ENCODE measurements at regions not wholly inside any gene's neighbourhood (a gene's known extent, or its start where the extent isn't known, plus 50 kb on each side); places are given as distances from the start of the nearest gene placed in this dataset.

GRCh38 chr7:91420606-91421005, 156.4 kb downstream of the FZD1 start:
- CTCF ChIA-PET = no interaction called here
- no peaks in the 10 kb centered on the region for H3K36me3 Mint-ChIP-seq (ENCODE audit: low read depth)
- H3K27me3 Mint-ChIP-seq = no peaks in the 10 kb centered on the region
- H3K4me1 Mint-ChIP-seq (ENCODE audit: low read depth) = no peaks in the 10 kb centered on the region
- H3K4me3 ChIP-seq (ENCODE audit: low read length) = no peak overlapping the region
- H3K4me3 Mint-ChIP-seq = no peak overlapping the region
- H3K27ac Mint-ChIP-seq = no peak overlapping the region
- DNase-seq (no peak), ATAC-seq (ENCODE audit: poor library complexity) (no peak)
- TF ChIP-seq CTCF (IDR thresholded peaks at IDR 0.05) = no peak
- peaks cover 2% of the 10 kb centered on the region for H3K9me3 Mint-ChIP-seq
- H3K27ac ChIP-seq (ENCODE audit: low read depth in 1 of 2, low read length in 2 of 2) = no peak overlapping the region
- H3K4me1 ChIP-seq (ENCODE audit: insufficient read depth, low read length) = no peaks in the 10 kb centered on the region
- H3K9me3 ChIP-seq (ENCODE audit: control insufficient read depth in 1 of 2, insufficient read depth in 1 of 2, low read length in 2 of 2) = no peaks in the 10 kb centered on the region
- H3K36me3 ChIP-seq (ENCODE audit: insufficient read depth, low read length) = no peaks in the 10 kb centered on the region
- intact Hi-C loops (cut with DNase I, micrococcal nuclease) = no loop called here
- H3K27me3 ChIP-seq (ENCODE audit: control insufficient read depth in 1 of 2, insufficient read depth in 2 of 2, low read length in 2 of 2) = no peaks in the 10 kb centered on the region
- POLR2A ChIA-PET = no interaction called here

GRCh38 chr7:91421018-91421417, 156.8 kb downstream of the FZD1 start:
- DNase-seq = no peak
- peaks cover 2% of the 10 kb centered on the region for H3K9me3 Mint-ChIP-seq
- H3K4me3 Mint-ChIP-seq = no peak overlapping the region
- no peak for ATAC-seq (ENCODE audit: poor library complexity)
- no peak for TF ChIP-seq CTCF (IDR thresholded peaks at IDR 0.05)
- ChIA-PET CTCF (no interaction called here), POLR2A (no interaction called here)
- H3K36me3 Mint-ChIP-seq (ENCODE audit: low read depth) = no peaks in the 10 kb centered on the region
- Histone ChIP-seq H3K4me1 (ENCODE audit: insufficient read depth, low read length) (no peaks in the 10 kb centered on the region), H3K36me3 (ENCODE audit: insufficient read depth, low read length) (no peaks in the 10 kb centered on the region), H3K27me3 (ENCODE audit: control insufficient read depth in 1 of 2, insufficient read depth in 2 of 2, low read length in 2 of 2) (no peaks in the 10 kb centered on the region), H3K27ac (ENCODE audit: low read depth in 1 of 2, low read length in 2 of 2) (no peak overlapping the region), H3K9me3 (ENCODE audit: control insufficient read depth in 1 of 2, insufficient read depth in 1 of 2, low read length in 2 of 2) (no peaks in the 10 kb centered on the region), H3K4me3 (ENCODE audit: low read length) (no peak overlapping the region)
- H3K4me1 Mint-ChIP-seq (ENCODE audit: low read depth) = no peaks in the 10 kb centered on the region
- H3K27me3 Mint-ChIP-seq = no peaks in the 10 kb centered on the region
- intact Hi-C loops (cut with DNase I, micrococcal nuclease) = no loop called here
- no peak overlapping the region for H3K27ac Mint-ChIP-seq

- ATAC-seq (ENCODE audit: poor library complexity) (no peak), DNase-seq (no peak)
- Mint-ChIP-seq H3K4me1 (ENCODE audit: low read depth) (no peaks in the 10 kb centered on the region), H3K27me3 (no peaks in the 10 kb centered on the region), H3K36me3 (ENCODE audit: low read depth) (no peaks in the 10 kb centered on the region), H3K4me3 (no peak overlapping the region), H3K27ac (no peak overlapping the region), H3K9me3 (peaks cover 2% of the 10 kb centered on the region)
- CTCF ChIA-PET = no interaction called here
- no peaks in the 10 kb centered on the region for H3K9me3 ChIP-seq (ENCODE audit: control insufficient read depth in 1 of 2, insufficient read depth in 1 of 2, low read length in 2 of 2)
- no peaks in the 10 kb centered on the region for H3K27me3 ChIP-seq (ENCODE audit: control insufficient read depth in 1 of 2, insufficient read depth in 2 of 2, low read length in 2 of 2)
- H3K4me3 ChIP-seq (ENCODE audit: low read length) = no peak overlapping the region
- H3K36me3 ChIP-seq (ENCODE audit: insufficient read depth, low read length) = no peaks in the 10 kb centered on the region
- intact Hi-C loops (cut with DNase I, micrococcal nuclease) = no loop called here
- TF ChIP-seq CTCF (IDR thresholded peaks at IDR 0.05) = no peak
- no peak overlapping the region for H3K27ac ChIP-seq (ENCODE audit: low read depth in 1 of 2, low read length in 2 of 2)
- POLR2A ChIA-PET = no interaction called here
- H3K4me1 ChIP-seq (ENCODE audit: insufficient read depth, low read length) = no peaks in the 10 kb centered on the region
Measured at GRCh38 chr7:91424371-91424770, 160.1 kb downstream of the FZD1 start.

Data from CD4-positive, alpha-beta T cell (primary cell).